Limb (tissue), 2 donors: ENCODE measurements at regions not wholly inside any gene's neighbourhood (a gene's known extent, or its start where the extent isn't known, plus 50 kb on each side); places are given as distances from the start of the nearest gene placed in this dataset.
"Not testable (repeated sequence)": the region's sequence is repeated elsewhere in the genome, so short reads cannot be mapped to it uniquely, and the experiment has no call there.

ENCODE experiments used
- DNase-seq, 2 donors: peaks; one replicate each; pipeline ENCODE4 v3.0.0-alpha.2; 2016; ENCODE audit errors: extremely low spot score in 2 of 2

GRCh38 chr13:98075048-98075447, 67.8 kb upstream of the FARP1 start:
- no peak for DNase-seq

GRCh38 chr13:98076309-98076708, 66.6 kb upstream of the FARP1 start:
- DNase-seq: not testable (repeated sequence)

GRCh38 chr13:98080280-98080679, 62.6 kb upstream of the FARP1 start:
- no peak for DNase-seq

- DNase-seq: peak in 1 of 2 donors; percentile 51
Observed at GRCh38 chr13:98083507-98083906, 59.4 kb upstream of the FARP1 start.

GRCh38 chr13:98083936-98084335, 59.0 kb upstream of the FARP1 start:
- DNase-seq: no peak

- DNase-seq: no peak
Observed at GRCh38 chr13:98089246-98089645, 53.6 kb upstream of the FARP1 start.

GRCh38 chr13:98092888-98093287, 50.0 kb upstream of the FARP1 start:
- no peak for DNase-seq
